HepG2 (cell line): ENCODE measurements at regions not wholly inside any gene's neighbourhood (a gene's known extent, or its start where the extent isn't known, plus 50 kb on each side); places are given as distances from the start of the nearest gene placed in this dataset.

Experiments
- ATAC-seq: fragments of 200-7000 bp; cut with Tn5 transposase; 3 replicates; pipeline ENCODE4 v1.9.1; 2020; ENCODE audit warnings: mild to moderate bottlenecking, moderate library complexity
- BruUV-seq: library from RNA; stranded (reverse); fragments of 400-500 nt; replicated peaks from 2 replicates; lab custom pipeline; 2021; lab: Mats Ljungman, UMichigan
- CTCF ChIA-PET: fragments of 300-600 bp; formaldehyde crosslinking; extraction: SDS; loops from one replicate; lab custom pipeline; 2021; ENCODE audit warnings: low total read pairs, inconsistent platforms, low intra/inter-chr PET ratio; lab: Yijun Ruan, JAX
- POLR2A ChIA-PET: fragments of 350-600 bp; sonication (Branson Sonifier 250); formaldehyde crosslinking; loops from one replicate; lab custom pipeline; 2020; ENCODE audit warnings: antibody characterized with exemption, inconsistent platforms; lab: Yijun Ruan, JAX
- DNase-seq: peaks from one replicate; pipeline ENCODE4 v3.0.0-alpha.2; 2015; ENCODE audit warnings: low spot score
- FAIRE-seq: peaks from 3 replicates; lab custom pipeline; 2011; peaks lifted over from hg19 to GRCh38; lab: Jason Lieb, UNC
- H2AFZ ChIP-seq: one replicate; pipeline ENCODE4 v1.6.1; 2011; ENCODE audit warnings: low read length, inconsistent platforms
- H3K27ac ChIP-seq: fragments of 300-600 bp; 3 replicates; pipeline ENCODE4 v1.8.0; 2011; ENCODE audit warnings: mixed run types, mild to moderate bottlenecking, mixed read lengths, low read length, inconsistent platforms; ENCODE audit not compliant: insufficient read depth; ENCODE audit errors: extremely low read length
- H3K27me3 ChIP-seq, 2 experiments: fragments of 200-600 bp in 1 of 2; 2 replicates in 1 of 2; 3 replicates in 1 of 2; pipeline versions ENCODE4 v1.6.0 to v1.8.0; 2011; ENCODE audit warnings: low read length in 2 of 2, mild to moderate bottlenecking in 2 of 2, moderate library complexity in 2 of 2, inconsistent platforms in 1 of 2; ENCODE audit not compliant: insufficient read depth in 2 of 2, control insufficient read depth in 1 of 2
- H3K36me3 ChIP-seq, 2 experiments: fragments of 200-600 bp in 1 of 2; replicated peaks in 1 of 2; 2 replicates in 1 of 2; 3 replicates in 1 of 2; pipeline versions ENCODE4 v1.5.1 to v1.8.0; 2011; ENCODE audit warnings: low read length in 2 of 2, inconsistent platforms in 1 of 2; ENCODE audit not compliant: insufficient read depth in 2 of 2, control insufficient read depth in 1 of 2
- H3K4me1 ChIP-seq: 2 replicates; pipeline ENCODE4 v1.5.1; 2012; ENCODE audit warnings: low read length, inconsistent platforms; ENCODE audit not compliant: insufficient read depth
- H3K4me2 ChIP-seq: 2 replicates; pipeline ENCODE4 v1.6.0; 2011; ENCODE audit warnings: low read depth, low read length, inconsistent platforms
- H3K4me3 ChIP-seq, 3 experiments: fragments of 200-600 bp in 1 of 3; sonication (generic), shearing (Covaris generic) in 1 of 3; replicated peaks in 1 of 3; 2 replicates each; pipeline ENCODE4 v1.5.1; 2011 to 2016; ENCODE audit warnings: low read length in 3 of 3, inconsistent platforms in 2 of 3, low read depth in 2 of 3, mild to moderate bottlenecking in 2 of 3, control low read depth in 1 of 3, mixed read lengths in 1 of 3; ENCODE audit not compliant: insufficient read depth in 1 of 3
- H3K79me2 ChIP-seq: one replicate; pipeline ENCODE4 v1.6.1; 2011; ENCODE audit warnings: low read length, inconsistent platforms; ENCODE audit not compliant: insufficient read depth
- H3K9ac ChIP-seq: 2 replicates; pipeline ENCODE4 v1.6.0; 2011; ENCODE audit warnings: mild to moderate bottlenecking, low read depth, low read length, inconsistent platforms; ENCODE audit not compliant: insufficient read depth
- H3K9me3 ChIP-seq: 2 replicates; pipeline ENCODE4 v1.5.1; 2012; ENCODE audit warnings: mild to moderate bottlenecking, low read length
- H4K20me1 ChIP-seq: 2 replicates; pipeline ENCODE4 v1.6.0; 2011; ENCODE audit warnings: inconsistent platforms, mild to moderate bottlenecking, low read length, moderate library complexity; ENCODE audit not compliant: insufficient read depth
- CHD2 ChIP-seq: IDR thresholded peaks from 2 replicates; pipeline ENCODE4 v1.6.1; 2011; ENCODE audit warnings: low read depth, low read length, improper control_type of control experiment
- GATAD1 ChIP-seq: IDR thresholded peaks from 2 replicates; pipeline ENCODE4 v1.6.1; 2016; ENCODE audit warnings: missing genetic modification reagents, missing compliant biosample characterization
- HDAC1 ChIP-seq: sonication (generic); formaldehyde crosslinking; IDR thresholded peaks from 2 replicates; pipeline ENCODE4 v1.5.1; 2020; ENCODE audit warnings: mild to moderate bottlenecking, missing genetic modification reagents
- KLF9 ChIP-seq: IDR thresholded peaks from 2 replicates; pipeline ENCODE4 v1.6.1; 2016; ENCODE audit warnings: low read depth
- MEIS2 ChIP-seq: sonication (generic); formaldehyde crosslinking; IDR thresholded peaks from 2 replicates; pipeline ENCODE4 v1.9.0; 2021; ENCODE audit warnings: mild to moderate bottlenecking, missing genetic modification reagents
- MIXL1 ChIP-seq: IDR thresholded peaks from 2 replicates; pipeline ENCODE4 v1.6.1; 2016
- RFX3 ChIP-seq: IDR thresholded peaks from 2 replicates; pipeline ENCODE4 v1.6.1; 2016; ENCODE audit warnings: missing biosample characterization, missing genetic modification reagents
- TBX2 ChIP-seq: sonication (generic); formaldehyde crosslinking; IDR thresholded peaks from 2 replicates; pipeline ENCODE4 v1.5.0; 2020; ENCODE audit warnings: missing genetic modification reagents, mild to moderate bottlenecking, borderline replicate concordance
- ZNF749 ChIP-seq: sonication (generic); formaldehyde crosslinking; IDR thresholded peaks from 2 replicates; pipeline ENCODE4 v1.8.0; 2022; ENCODE audit warnings: mild to moderate bottlenecking, missing genetic modification reagents, moderate library complexity, borderline replicate concordance
- ZNF75D ChIP-seq: sonication (generic); formaldehyde crosslinking; IDR thresholded peaks from 2 replicates; pipeline ENCODE4 v1.8.1; 2023; ENCODE audit warnings: missing genetic modification reagents, mild to moderate bottlenecking, borderline replicate concordance
- WGBS: methylation state at CpG from one replicate; pipeline ENCODE4 v1.1.6; 2017; ENCODE audit warnings: low lambda C conversion rate; 5-methylcytosine and 5-hydroxymethylcytosine counted together
- in situ Hi-C: cut with HindIII; loops from 2 replicates; pipeline ENCODE4 v1.10.0; 2017; ENCODE audit warnings: low pct_unique_long_range_greater_than_20kb; ENCODE audit not compliant: extremely low pct_ligation_motif_present
- intact Hi-C: fragments of 100-400 bp; cut with micrococcal nuclease; formaldehyde crosslinking; loops from one replicate; pipeline ENCODE4 v1.10.0; 2022; ENCODE audit not compliant: unreplicated experiment
- TF ChIP-seq, protein P1 (sequence below): sonication (generic); formaldehyde crosslinking; IDR thresholded peaks from 2 replicates; pipeline ENCODE4 v1.4.0; 2020; ENCODE audit warnings: missing genetic modification reagents
- TF ChIP-seq, protein P2 (sequence below): sonication (generic); formaldehyde crosslinking; IDR thresholded peaks from 2 replicates; pipeline ENCODE4 v1.9.0; 2022; ENCODE audit warnings: missing genetic modification reagents, mild to moderate bottlenecking, borderline replicate concordance
- TF ChIP-seq, protein P3 (sequence below): sonication (generic); formaldehyde crosslinking; IDR thresholded peaks from 2 replicates; pipeline ENCODE4 v1.9.0; 2021; ENCODE audit warnings: missing genetic modification reagents, borderline replicate concordance
- TF ChIP-seq, protein P4 (sequence below): IDR thresholded peaks from 2 replicates; pipeline ENCODE4 v1.4.0; 2020; ENCODE audit warnings: mild to moderate bottlenecking, missing genetic modification reagents

DNA sequence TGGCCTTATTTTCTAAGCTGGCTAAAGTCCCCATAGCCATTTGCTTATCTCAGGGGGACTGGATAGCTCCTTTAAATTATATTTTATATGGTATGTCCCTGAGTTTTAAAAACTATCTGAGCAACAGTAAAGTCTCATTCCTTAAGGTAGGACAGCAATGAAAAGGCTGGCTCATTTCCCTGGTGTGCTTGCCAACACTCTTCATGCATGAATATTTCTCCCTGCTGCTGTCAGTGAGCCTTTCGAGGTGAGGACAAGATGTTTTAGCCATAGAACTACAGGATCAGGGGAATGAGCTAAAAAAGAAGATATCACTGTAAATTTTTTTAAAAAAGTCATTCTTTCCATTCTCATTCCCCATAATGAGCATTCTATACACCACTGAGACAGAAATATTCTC is 427.3 kb upstream of the FAM241A start:
- DNase-seq (no peak), ATAC-seq (no peak), FAIRE-seq (no peak)
- WGBS: 0% methylated on average over 1 of the region's 1 CpG
- no peak overlapping the region for H3K9ac ChIP-seq
- no peaks in the 10 kb centered on the region for H4K20me1 ChIP-seq
- H3K27me3 ChIP-seq: no peaks in the 10 kb centered on the region
- no peaks in the 10 kb centered on the region for H3K4me1 ChIP-seq
- intact Hi-C loops (no loop called here), in situ Hi-C loops (no loop called here)
- H3K36me3 ChIP-seq: no peaks in the 10 kb centered on the region
- no peaks in the 10 kb centered on the region for H3K9me3 ChIP-seq
- no peaks in the 10 kb centered on the region for H3K79me2 ChIP-seq
- ChIA-PET POLR2A (no interaction called here), CTCF (no interaction called here)
- BruUV-seq: no TSS peak
- no peak overlapping the region for H3K4me3 ChIP-seq
- no peak overlapping the region for H3K27ac ChIP-seq
- no peak overlapping the region for H3K4me2 ChIP-seq
- H2AFZ ChIP-seq: no peak overlapping the region
- no peak for TF ChIP-seq CHD2
- no peak for TF ChIP-seq ZNF749 (CRISPR knock-in tag)
- no peak for TF ChIP-seq GATAD1 (CRISPR knock-in tag)
- TF ChIP-seq MEIS2: no peak
- TF ChIP-seq, protein P1, sequence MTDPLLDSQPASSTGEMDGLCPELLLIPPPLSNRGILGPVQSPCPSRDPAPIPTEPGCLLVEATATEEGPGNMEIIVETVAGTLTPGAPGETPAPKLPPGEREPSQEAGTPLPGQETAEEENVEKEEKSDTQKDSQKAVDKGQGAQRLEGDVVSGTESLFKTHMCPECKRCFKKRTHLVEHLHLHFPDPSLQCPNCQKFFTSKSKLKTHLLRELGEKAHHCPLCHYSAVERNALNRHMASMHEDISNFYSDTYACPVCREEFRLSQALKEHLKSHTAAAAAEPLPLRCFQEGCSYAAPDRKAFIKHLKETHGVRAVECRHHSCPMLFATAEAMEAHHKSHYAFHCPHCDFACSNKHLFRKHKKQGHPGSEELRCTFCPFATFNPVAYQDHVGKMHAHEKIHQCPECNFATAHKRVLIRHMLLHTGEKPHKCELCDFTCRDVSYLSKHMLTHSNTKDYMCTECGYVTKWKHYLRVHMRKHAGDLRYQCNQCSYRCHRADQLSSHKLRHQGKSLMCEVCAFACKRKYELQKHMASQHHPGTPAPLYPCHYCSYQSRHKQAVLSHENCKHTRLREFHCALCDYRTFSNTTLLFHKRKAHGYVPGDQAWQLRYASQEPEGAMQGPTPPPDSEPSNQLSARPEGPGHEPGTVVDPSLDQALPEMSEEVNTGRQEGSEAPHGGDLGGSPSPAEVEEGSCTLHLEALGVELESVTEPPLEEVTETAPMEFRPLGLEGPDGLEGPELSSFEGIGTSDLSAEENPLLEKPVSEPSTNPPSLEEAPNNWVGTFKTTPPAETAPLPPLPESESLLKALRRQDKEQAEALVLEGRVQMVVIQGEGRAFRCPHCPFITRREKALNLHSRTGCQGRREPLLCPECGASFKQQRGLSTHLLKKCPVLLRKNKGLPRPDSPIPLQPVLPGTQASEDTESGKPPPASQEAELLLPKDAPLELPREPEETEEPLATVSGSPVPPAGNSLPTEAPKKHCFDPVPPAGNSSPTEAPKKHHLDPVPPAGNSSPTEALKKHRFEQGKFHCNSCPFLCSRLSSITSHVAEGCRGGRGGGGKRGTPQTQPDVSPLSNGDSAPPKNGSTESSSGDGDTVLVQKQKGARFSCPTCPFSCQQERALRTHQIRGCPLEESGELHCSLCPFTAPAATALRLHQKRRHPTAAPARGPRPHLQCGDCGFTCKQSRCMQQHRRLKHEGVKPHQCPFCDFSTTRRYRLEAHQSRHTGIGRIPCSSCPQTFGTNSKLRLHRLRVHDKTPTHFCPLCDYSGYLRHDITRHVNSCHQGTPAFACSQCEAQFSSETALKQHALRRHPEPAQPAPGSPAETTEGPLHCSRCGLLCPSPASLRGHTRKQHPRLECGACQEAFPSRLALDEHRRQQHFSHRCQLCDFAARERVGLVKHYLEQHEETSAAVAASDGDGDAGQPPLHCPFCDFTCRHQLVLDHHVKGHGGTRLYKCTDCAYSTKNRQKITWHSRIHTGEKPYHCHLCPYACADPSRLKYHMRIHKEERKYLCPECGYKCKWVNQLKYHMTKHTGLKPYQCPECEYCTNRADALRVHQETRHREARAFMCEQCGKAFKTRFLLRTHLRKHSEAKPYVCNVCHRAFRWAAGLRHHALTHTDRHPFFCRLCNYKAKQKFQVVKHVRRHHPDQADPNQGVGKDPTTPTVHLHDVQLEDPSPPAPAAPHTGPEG (CRISPR knock-in tag): no peak
- TF ChIP-seq, protein P2, sequence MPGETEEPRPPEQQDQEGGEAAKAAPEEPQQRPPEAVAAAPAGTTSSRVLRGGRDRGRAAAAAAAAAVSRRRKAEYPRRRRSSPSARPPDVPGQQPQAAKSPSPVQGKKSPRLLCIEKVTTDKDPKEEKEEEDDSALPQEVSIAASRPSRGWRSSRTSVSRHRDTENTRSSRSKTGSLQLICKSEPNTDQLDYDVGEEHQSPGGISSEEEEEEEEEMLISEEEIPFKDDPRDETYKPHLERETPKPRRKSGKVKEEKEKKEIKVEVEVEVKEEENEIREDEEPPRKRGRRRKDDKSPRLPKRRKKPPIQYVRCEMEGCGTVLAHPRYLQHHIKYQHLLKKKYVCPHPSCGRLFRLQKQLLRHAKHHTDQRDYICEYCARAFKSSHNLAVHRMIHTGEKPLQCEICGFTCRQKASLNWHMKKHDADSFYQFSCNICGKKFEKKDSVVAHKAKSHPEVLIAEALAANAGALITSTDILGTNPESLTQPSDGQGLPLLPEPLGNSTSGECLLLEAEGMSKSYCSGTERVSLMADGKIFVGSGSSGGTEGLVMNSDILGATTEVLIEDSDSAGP (CRISPR knock-in tag): no peak
- no peak for TF ChIP-seq HDAC1
- TF ChIP-seq, protein P3, sequence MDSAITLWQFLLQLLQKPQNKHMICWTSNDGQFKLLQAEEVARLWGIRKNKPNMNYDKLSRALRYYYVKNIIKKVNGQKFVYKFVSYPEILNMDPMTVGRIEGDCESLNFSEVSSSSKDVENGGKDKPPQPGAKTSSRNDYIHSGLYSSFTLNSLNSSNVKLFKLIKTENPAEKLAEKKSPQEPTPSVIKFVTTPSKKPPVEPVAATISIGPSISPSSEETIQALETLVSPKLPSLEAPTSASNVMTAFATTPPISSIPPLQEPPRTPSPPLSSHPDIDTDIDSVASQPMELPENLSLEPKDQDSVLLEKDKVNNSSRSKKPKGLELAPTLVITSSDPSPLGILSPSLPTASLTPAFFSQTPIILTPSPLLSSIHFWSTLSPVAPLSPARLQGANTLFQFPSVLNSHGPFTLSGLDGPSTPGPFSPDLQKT (CRISPR knock-in tag): no peak
- TF ChIP-seq, protein P4, sequence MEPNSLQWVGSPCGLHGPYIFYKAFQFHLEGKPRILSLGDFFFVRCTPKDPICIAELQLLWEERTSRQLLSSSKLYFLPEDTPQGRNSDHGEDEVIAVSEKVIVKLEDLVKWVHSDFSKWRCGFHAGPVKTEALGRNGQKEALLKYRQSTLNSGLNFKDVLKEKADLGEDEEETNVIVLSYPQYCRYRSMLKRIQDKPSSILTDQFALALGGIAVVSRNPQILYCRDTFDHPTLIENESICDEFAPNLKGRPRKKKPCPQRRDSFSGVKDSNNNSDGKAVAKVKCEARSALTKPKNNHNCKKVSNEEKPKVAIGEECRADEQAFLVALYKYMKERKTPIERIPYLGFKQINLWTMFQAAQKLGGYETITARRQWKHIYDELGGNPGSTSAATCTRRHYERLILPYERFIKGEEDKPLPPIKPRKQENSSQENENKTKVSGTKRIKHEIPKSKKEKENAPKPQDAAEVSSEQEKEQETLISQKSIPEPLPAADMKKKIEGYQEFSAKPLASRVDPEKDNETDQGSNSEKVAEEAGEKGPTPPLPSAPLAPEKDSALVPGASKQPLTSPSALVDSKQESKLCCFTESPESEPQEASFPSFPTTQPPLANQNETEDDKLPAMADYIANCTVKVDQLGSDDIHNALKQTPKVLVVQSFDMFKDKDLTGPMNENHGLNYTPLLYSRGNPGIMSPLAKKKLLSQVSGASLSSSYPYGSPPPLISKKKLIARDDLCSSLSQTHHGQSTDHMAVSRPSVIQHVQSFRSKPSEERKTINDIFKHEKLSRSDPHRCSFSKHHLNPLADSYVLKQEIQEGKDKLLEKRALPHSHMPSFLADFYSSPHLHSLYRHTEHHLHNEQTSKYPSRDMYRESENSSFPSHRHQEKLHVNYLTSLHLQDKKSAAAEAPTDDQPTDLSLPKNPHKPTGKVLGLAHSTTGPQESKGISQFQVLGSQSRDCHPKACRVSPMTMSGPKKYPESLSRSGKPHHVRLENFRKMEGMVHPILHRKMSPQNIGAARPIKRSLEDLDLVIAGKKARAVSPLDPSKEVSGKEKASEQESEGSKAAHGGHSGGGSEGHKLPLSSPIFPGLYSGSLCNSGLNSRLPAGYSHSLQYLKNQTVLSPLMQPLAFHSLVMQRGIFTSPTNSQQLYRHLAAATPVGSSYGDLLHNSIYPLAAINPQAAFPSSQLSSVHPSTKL (CRISPR knock-in tag): no peak
- no peak for TF ChIP-seq RFX3 (CRISPR knock-in tag)
- TF ChIP-seq TBX2 (CRISPR knock-in tag): no peak
- no peak for TF ChIP-seq KLF9 (CRISPR knock-in tag)
- TF ChIP-seq ZNF75D (CRISPR knock-in tag): no peak
- TF ChIP-seq MIXL1 (CRISPR knock-in tag): no peak
